ENCODE measurements at regions not wholly inside any gene's neighbourhood (a gene's known extent, or its start where the extent isn't known, plus 50 kb on each side); places are given as distances from the start of the nearest gene placed in this dataset.

DNA sequence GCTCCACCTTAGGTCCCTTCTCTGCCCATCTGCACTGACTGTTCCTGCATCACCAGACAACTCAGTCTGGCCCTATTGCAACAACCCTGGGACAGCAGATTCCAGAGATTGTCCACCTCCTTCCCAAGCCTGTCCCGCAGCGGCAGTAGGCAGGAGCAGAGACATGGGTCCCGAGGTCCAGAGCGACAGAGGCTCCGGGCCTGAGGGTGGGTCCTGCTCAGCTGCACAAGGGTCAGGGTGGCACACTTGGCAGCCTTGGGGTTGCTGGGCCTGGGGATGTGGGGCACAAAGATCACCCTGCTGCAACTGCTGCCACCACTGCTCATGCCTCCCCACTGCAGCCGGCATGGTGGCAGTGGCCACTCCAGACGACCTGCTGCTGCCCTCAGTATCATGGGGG, 674.5 kb downstream of the SH3BGRL start:
- Histone ChIP-seq H3K9ac (ENCODE audit: insufficient read depth in 1 of 2, low read depth in 2 of 2, low read length in 2 of 2) (no peak overlapping the region), H3K36me3 (ENCODE audit: control insufficient read depth, insufficient read depth, low read length) (no peaks in the 10 kb centered on the region), H3K4me2 (ENCODE audit: insufficient read depth, low read length) (no peak overlapping the region), H3K9me1 (ENCODE audit: control insufficient read depth, insufficient read depth, low read length) (no peaks in the 10 kb centered on the region), H3K27me3 (ENCODE audit: control insufficient read depth in 2 of 2, insufficient read depth in 2 of 2, low read length in 2 of 2) (no peaks in the 10 kb centered on the region), H2AFZ (ENCODE audit: low read depth, low read length) (no peak overlapping the region), H3K79me2 (ENCODE audit: control insufficient read depth, insufficient read depth, low read length) (no peaks in the 10 kb centered on the region), H3K9me3 (replicated peaks; ENCODE audit: control insufficient read depth, insufficient read depth, low read depth, low read length) (no peaks in the 10 kb centered on the region), H3K27ac (ENCODE audit: extremely low read depth, low read depth, low read length) (no peak overlapping the region), H3K4me3 (no peak overlapping the region), H3K4me1 (replicated peaks in 1 of 2; ENCODE audit: control insufficient read depth in 2 of 2, insufficient read depth in 2 of 2, low read length in 2 of 2) (no peaks in the 10 kb centered on the region), H4K20me1 (replicated peaks; ENCODE audit: control insufficient read depth, insufficient read depth, low read length) (no peaks in the 10 kb centered on the region)
- intact Hi-C loops (cut with micrococcal nuclease), result no loop called here
- no TSS peak for BruUV-seq (replicated peaks)
- POLR2A ChIA-PET, result interaction anchor here (0.6 kb wide), 1 partner anchor 871 kb away, joined by 3 read pairs; no protein-coding TSS in a partner anchor
- 10% methylated on average over 3 of the region's 7 CpGs for WGBS (ENCODE audit: insufficient coverage, low coverage, missing lambda C conversion rate)
- ATAC-seq (no peak), FAIRE-seq (no peak), DNase-seq (ENCODE audit: extremely low read depth in 1 of 4, low spot score in 3 of 4) (no peak)
- CTCF ChIA-PET (ENCODE audit: low intra/inter-chr PET ratio), result no interaction called here
- in situ Hi-C loops (cut with MboI), result no loop called here
- no peak for TF ChIP-seq ZBTB12 (CRISPR knock-in tag; IDR thresholded peaks at IDR 0.05)
- no peak for TF ChIP-seq KDM4B (IDR thresholded peaks at IDR 0.05; ENCODE audit: borderline replicate concordance in 2 of 2, low read depth in 1 of 2)
- no peak for TF ChIP-seq ZZZ3 (IDR thresholded peaks at IDR 0.05)
- no peak for TF ChIP-seq MAX (CRISPR knock-in tag; IDR thresholded peaks at IDR 0.05)
- TF ChIP-seq ZBTB33 (CRISPR knock-in tag; IDR thresholded peaks at IDR 0.05), result no peak
- TF ChIP-seq HDAC1 (IDR thresholded peaks at IDR 0.05), result no peak
- TF ChIP-seq SRSF7 (optimal IDR thresholded peaks at IDR 0.05; ENCODE audit: low read depth, low read length), result no peak
- TF ChIP-seq TSC22D4 (tag; IDR thresholded peaks at IDR 0.05), result no peak
- TF ChIP-seq ZFP30 (CRISPR knock-in tag; IDR thresholded peaks at IDR 0.05; ENCODE audit: borderline replicate concordance), result no peak

All from K562 (cell line).